Mesenchymal stem cell (in vitro differentiated cells and primary cell): ENCODE measurements at regions not wholly inside any gene's neighbourhood (a gene's known extent, or its start where the extent isn't known, plus 50 kb on each side); places are given as distances from the start of the nearest gene placed in this dataset.
A peak's percentile ranks its signal among the peaks of the same experiment; 100 is the strongest.

Source experiments
- DNase-seq: peaks from one replicate; pipeline ENCODE4 v3.0.0-alpha.2; 2013
- H2AFZ ChIP-seq: one replicate; pipeline ENCODE4 v1.6.1; 2013; ENCODE audit warnings: low read depth, mild to moderate bottlenecking, control low read depth, inconsistent platforms, low read length, moderate library complexity
- H2AK5ac ChIP-seq: 2 replicates; pipeline ENCODE4 v1.6.1; 2013; ENCODE audit warnings: low read length, moderate library complexity, mild to moderate bottlenecking, inconsistent platforms; ENCODE audit not compliant: severe bottlenecking
- H2BK120ac ChIP-seq: one replicate; pipeline ENCODE4 v1.6.1; 2013; ENCODE audit warnings: low read depth, mild to moderate bottlenecking, inconsistent platforms, low read length, moderate library complexity
- H2BK12ac ChIP-seq, 2 experiments: one replicate each; pipeline ENCODE4 v1.6.1; 2013; ENCODE audit warnings: inconsistent platforms in 2 of 2, low read length in 2 of 2, mild to moderate bottlenecking in 2 of 2, moderate library complexity in 2 of 2, control low read depth in 1 of 2
- H2BK15ac ChIP-seq: one replicate; pipeline ENCODE4 v1.6.1; 2013; ENCODE audit warnings: mild to moderate bottlenecking, low read depth, inconsistent platforms; ENCODE audit not compliant: poor library complexity, severe bottlenecking
- H2BK5ac ChIP-seq: 2 replicates; pipeline ENCODE4 v1.6.1; 2013; ENCODE audit warnings: low read depth, mild to moderate bottlenecking, low read length, control low read depth, inconsistent platforms; ENCODE audit not compliant: poor library complexity, severe bottlenecking
- H3K14ac ChIP-seq, 2 experiments: one replicate each; pipeline ENCODE4 v1.6.1; 2013; ENCODE audit warnings: inconsistent platforms in 2 of 2, low read length in 2 of 2, control low read depth in 1 of 2, mild to moderate bottlenecking in 1 of 2, moderate library complexity in 1 of 2
- H3K18ac ChIP-seq, 2 experiments: one replicate each; pipeline ENCODE4 v1.6.1; 2013; ENCODE audit warnings: inconsistent platforms in 2 of 2, low read length in 2 of 2, control low read depth in 1 of 2, low read depth in 1 of 2, mild to moderate bottlenecking in 1 of 2
- H3K23ac ChIP-seq, 2 experiments: one replicate each; pipeline ENCODE4 v1.6.1; 2013; ENCODE audit warnings: inconsistent platforms in 2 of 2, low read length in 2 of 2, mild to moderate bottlenecking in 2 of 2, moderate library complexity in 2 of 2, control low read depth in 1 of 2
- H3K27ac ChIP-seq: 2 replicates; pipeline ENCODE4 v1.5.1; 2013; ENCODE audit warnings: mild to moderate bottlenecking, moderate library complexity, low read length, control low read depth, inconsistent platforms; ENCODE audit not compliant: poor library complexity, severe bottlenecking
- H3K27me3 ChIP-seq, 2 experiments: 2 replicates each; pipeline versions ENCODE4 v1.6.1 to v1.7.0; 2013; ENCODE audit warnings: low read length in 2 of 2, mild to moderate bottlenecking in 2 of 2, moderate library complexity in 2 of 2, control low read depth in 1 of 2, inconsistent platforms in 1 of 2; ENCODE audit not compliant: control insufficient read depth in 1 of 2, insufficient read depth in 1 of 2
- H3K36me3 ChIP-seq, 2 experiments: 2 replicates each; pipeline versions ENCODE4 v1.6.1 to v1.7.0; 2013; ENCODE audit warnings: low read length in 2 of 2, control low read depth in 1 of 2, inconsistent platforms in 1 of 2, low read depth in 1 of 2, mild to moderate bottlenecking in 1 of 2; ENCODE audit not compliant: insufficient read depth in 2 of 2, control insufficient read depth in 1 of 2
- H3K4ac ChIP-seq, 2 experiments: one replicate each; pipeline ENCODE4 v1.6.1; 2013; ENCODE audit warnings: inconsistent platforms in 2 of 2, low read length in 2 of 2, mild to moderate bottlenecking in 2 of 2, moderate library complexity in 2 of 2, control low read depth in 1 of 2, low read depth in 1 of 2
- H3K4me1 ChIP-seq: 2 replicates; pipeline ENCODE4 v1.6.1; 2013; ENCODE audit warnings: low read depth, low read length, control low read depth; ENCODE audit not compliant: control insufficient read depth, insufficient read depth
- H3K4me2 ChIP-seq: 2 replicates; pipeline ENCODE4 v1.6.1; 2013; ENCODE audit warnings: low read length, mild to moderate bottlenecking, inconsistent platforms; ENCODE audit not compliant: poor library complexity, severe bottlenecking
- H3K4me3 ChIP-seq, 2 experiments: 2 replicates each; pipeline versions ENCODE4 v1.5.1 to v1.7.0; 2013; ENCODE audit warnings: low read length in 2 of 2, mild to moderate bottlenecking in 2 of 2, control low read depth in 1 of 2, low read depth in 1 of 2; ENCODE audit not compliant: insufficient read depth in 1 of 2
- H3K79me1 ChIP-seq: replicated peaks from 2 replicates; pipeline ENCODE4 v1.6.1; 2013; ENCODE audit warnings: mild to moderate bottlenecking, control low read depth, low read length, inconsistent platforms; ENCODE audit not compliant: poor library complexity, severe bottlenecking
- H3K9ac ChIP-seq: 2 replicates; pipeline ENCODE4 v1.7.0; 2013; ENCODE audit warnings: mild to moderate bottlenecking, low read length, moderate library complexity
- H3K9me3 ChIP-seq: 2 replicates; pipeline ENCODE4 v1.7.0; 2013; ENCODE audit warnings: mild to moderate bottlenecking, low read length; ENCODE audit not compliant: control insufficient read depth
- H4K8ac ChIP-seq: one replicate; pipeline ENCODE4 v1.6.1; 2013; ENCODE audit warnings: inconsistent platforms, mild to moderate bottlenecking, low read length, moderate library complexity
- H4K91ac ChIP-seq: one replicate; pipeline ENCODE4 v1.6.1; 2013; ENCODE audit warnings: mild to moderate bottlenecking, low read length, inconsistent platforms
- WGBS: methylation state at CpG from one replicate; pipeline ENCODE4 v1.1.7; 2013; ENCODE audit warnings: mixed read lengths; 5-methylcytosine and 5-hydroxymethylcytosine counted together

- H2AFZ ChIP-seq, result no peak overlapping the region
- no peak overlapping the region for H2BK120ac ChIP-seq
- no peak overlapping the region for H3K4me2 ChIP-seq
- H2BK12ac ChIP-seq, result no peak overlapping the region
- no peaks in the 10 kb centered on the region for H3K4me1 ChIP-seq
- no peak overlapping the region for H3K18ac ChIP-seq
- 83% methylated on average over 6 of the region's 6 CpGs for WGBS
- no peaks in the 10 kb centered on the region for H3K79me1 ChIP-seq
- H3K36me3 ChIP-seq, result no peaks in the 10 kb centered on the region
- H3K4ac ChIP-seq, result no peak overlapping the region
- no peak overlapping the region for H3K4me3 ChIP-seq
- no peak overlapping the region for H3K23ac ChIP-seq
- no peak overlapping the region for H2BK5ac ChIP-seq
- H3K27me3 ChIP-seq, result peaks cover 0 to 10% of the 10 kb centered on the region in 2 experiments
- H3K9me3 ChIP-seq, result no peaks in the 10 kb centered on the region
- no peak overlapping the region for H4K8ac ChIP-seq
- H2AK5ac ChIP-seq, result no peak overlapping the region
- no peak for DNase-seq
- H3K14ac ChIP-seq, result no peak overlapping the region
- no peak overlapping the region for H3K27ac ChIP-seq
- H2BK15ac ChIP-seq, result no peak overlapping the region
- H4K91ac ChIP-seq, result no peak overlapping the region
- H3K9ac ChIP-seq, result no peak overlapping the region
These were observed 517.3 kb upstream of the HS6ST1 start for GRCh38 chr2:128835974-128836373.

- Histone ChIP-seq H3K4ac (no peak overlapping the region), H3K79me1 (no peaks in the 10 kb centered on the region), H3K9me3 (no peaks in the 10 kb centered on the region), H4K8ac (no peak overlapping the region), H3K27ac (no peak overlapping the region), H2BK5ac (no peak overlapping the region), H3K23ac (no peak overlapping the region), H3K9ac (no peak overlapping the region), H2BK15ac (no peak overlapping the region), H3K36me3 (no peaks in the 10 kb centered on the region), H2BK12ac (no peak overlapping the region), H4K91ac (no peak overlapping the region), H3K4me2 (no peak overlapping the region), H2AK5ac (no peak overlapping the region), H2BK120ac (no peak overlapping the region), H3K4me3 (no peak overlapping the region), H2AFZ (no peak overlapping the region), H3K14ac (no peak overlapping the region), H3K4me1 (no peaks in the 10 kb centered on the region), H3K18ac (no peak overlapping the region), H3K27me3 (peaks cover 0 to 12% of the 10 kb centered on the region in 2 experiments)
- 70% methylated on average over 5 of the region's 5 CpGs for WGBS
- no peak for DNase-seq
These were observed 518.0 kb upstream of the HS6ST1 start for GRCh38 chr2:128836559-128837100.

- Histone ChIP-seq H2AFZ (no peak overlapping the region), H3K36me3 (no peaks in the 10 kb centered on the region), H3K9ac (no peak overlapping the region), H4K91ac (peak overlapping the region; percentile 45), H2BK5ac (no peak overlapping the region), H3K4me2 (no peak overlapping the region), H3K14ac (no peak overlapping the region), H2BK12ac (no peak overlapping the region), H2BK120ac (no peak overlapping the region), H3K4me1 (no peaks in the 10 kb centered on the region), H3K23ac (no peak overlapping the region), H3K27ac (no peak overlapping the region), H2AK5ac (no peak overlapping the region), H3K9me3 (no peaks in the 10 kb centered on the region), H3K79me1 (no peaks in the 10 kb centered on the region), H3K18ac (no peak overlapping the region), H3K4ac (no peak overlapping the region), H2BK15ac (no peak overlapping the region), H3K27me3 (peaks cover 0 to 11% of the 10 kb centered on the region in 2 experiments), H3K4me3 (no peak overlapping the region), H4K8ac (no peak overlapping the region)
- WGBS, result 76% methylated on average over 4 of the region's 5 CpGs
- no peak for DNase-seq
These were observed 519.6 kb upstream of the HS6ST1 start for GRCh38 chr2:128838244-128838643.

GRCh38 chr2:128841803-128842202 lies 523.1 kb upstream of the HS6ST1 start:
- H4K91ac ChIP-seq, result no peak overlapping the region
- no peaks in the 10 kb centered on the region for H3K36me3 ChIP-seq
- H3K9me3 ChIP-seq, result no peaks in the 10 kb centered on the region
- 60% methylated on average over 1 of the region's 3 CpGs for WGBS
- H3K4me1 ChIP-seq, result no peaks in the 10 kb centered on the region
- no peak overlapping the region for H3K23ac ChIP-seq
- no peak overlapping the region for H2AK5ac ChIP-seq
- H4K8ac ChIP-seq, result no peak overlapping the region
- no peak overlapping the region for H3K27ac ChIP-seq
- H3K14ac ChIP-seq, result no peak overlapping the region
- H2BK5ac ChIP-seq, result no peak overlapping the region
- no peak overlapping the region for H2BK12ac ChIP-seq
- no peak overlapping the region for H3K4me3 ChIP-seq
- no peak overlapping the region for H3K4ac ChIP-seq
- no peak overlapping the region for H2BK15ac ChIP-seq
- H3K4me2 ChIP-seq, result no peak overlapping the region
- H3K79me1 ChIP-seq, result no peaks in the 10 kb centered on the region
- no peak overlapping the region for H3K18ac ChIP-seq
- H2BK120ac ChIP-seq, result no peak overlapping the region
- no peak for DNase-seq
- H3K9ac ChIP-seq, result no peak overlapping the region
- peaks cover 0 to 5% of the 10 kb centered on the region in 2 experiments for H3K27me3 ChIP-seq
- H2AFZ ChIP-seq, result no peak overlapping the region
